Right lobe of liver (tissue), 4 donors: ENCODE measurements at regions not wholly inside any gene's neighbourhood (a gene's known extent, or its start where the extent isn't known, plus 50 kb on each side); places are given as distances from the start of the nearest gene placed in this dataset.

ENCODE experiments used
- CTCF ChIP-seq, 4 donors: fragments of 200-600 bp in 3 of 4; fragments of 450-650 bp in 1 of 4; IDR thresholded peaks; one replicate each; pipeline versions ENCODE4 v1.5.1 to v1.8.0; 2016 to 2022; ENCODE audit warnings: antibody characterized with exemption in 4 of 4, mild to moderate bottlenecking in 2 of 4
- POLR2A ChIP-seq: fragments of 450-650 bp; IDR thresholded peaks from one replicate; pipeline ENCODE4 v1.6.1; 2017; ENCODE audit warnings: antibody characterized with exemption, mild to moderate bottlenecking
- donor health status: DM: no; HTN: no; CAD: no.
- donor health status: DM: no; HTN: no; CAD: no.
- donor health status: DM: no; HTN: yes; CAD: no.

GRCh38 chr7:124168616-124169015, 135.7 kb upstream of the TMEM229A start:
- TF ChIP-seq CTCF (IDR thresholded peaks at IDR 0.05), result no peak
- TF ChIP-seq POLR2A, result no peak
